ENCODE measurements at regions not wholly inside any gene's neighbourhood (a gene's known extent, or its start where the extent isn't known, plus 50 kb on each side); places are given as distances from the start of the nearest gene placed in this dataset.

GRCh38 chr5:171675511-171675910, 110.1 kb upstream of the SMIM23 start:
- ATAC-seq (ENCODE audit: insufficient number of reproducible peaks, low FRiP score, low read depth) = no peak
- no peaks in the 10 kb centered on the region for H3K27me3 ChIP-seq (replicated peaks; ENCODE audit: insufficient read depth)

GRCh38 chr5:171676286-171676944, 109.2 kb upstream of the SMIM23 start:
- Histone ChIP-seq H3K36me3 (no peaks in the 10 kb centered on the region), H3K27ac (no peak overlapping the region), H3K9me3 (no peaks in the 10 kb centered on the region), H3K4me1 (ENCODE audit: control insufficient read depth in 1 of 2, low read depth in 2 of 2) (no peaks in the 10 kb centered on the region), H3K4me3 (no peak overlapping the region), H3K27me3 (replicated peaks; ENCODE audit: insufficient read depth) (no peaks in the 10 kb centered on the region)
- no peak for DNase-seq (ENCODE audit: low spot score)
- TF ChIP-seq, protein P1, sequence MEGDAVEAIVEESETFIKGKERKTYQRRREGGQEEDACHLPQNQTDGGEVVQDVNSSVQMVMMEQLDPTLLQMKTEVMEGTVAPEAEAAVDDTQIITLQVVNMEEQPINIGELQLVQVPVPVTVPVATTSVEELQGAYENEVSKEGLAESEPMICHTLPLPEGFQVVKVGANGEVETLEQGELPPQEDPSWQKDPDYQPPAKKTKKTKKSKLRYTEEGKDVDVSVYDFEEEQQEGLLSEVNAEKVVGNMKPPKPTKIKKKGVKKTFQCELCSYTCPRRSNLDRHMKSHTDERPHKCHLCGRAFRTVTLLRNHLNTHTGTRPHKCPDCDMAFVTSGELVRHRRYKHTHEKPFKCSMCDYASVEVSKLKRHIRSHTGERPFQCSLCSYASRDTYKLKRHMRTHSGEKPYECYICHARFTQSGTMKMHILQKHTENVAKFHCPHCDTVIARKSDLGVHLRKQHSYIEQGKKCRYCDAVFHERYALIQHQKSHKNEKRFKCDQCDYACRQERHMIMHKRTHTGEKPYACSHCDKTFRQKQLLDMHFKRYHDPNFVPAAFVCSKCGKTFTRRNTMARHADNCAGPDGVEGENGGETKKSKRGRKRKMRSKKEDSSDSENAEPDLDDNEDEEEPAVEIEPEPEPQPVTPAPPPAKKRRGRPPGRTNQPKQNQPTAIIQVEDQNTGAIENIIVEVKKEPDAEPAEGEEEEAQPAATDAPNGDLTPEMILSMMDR (IDR thresholded peaks at IDR 0.05) = no peak
- ATAC-seq (ENCODE audit: insufficient number of reproducible peaks, low FRiP score, low read depth) = no peak

More at GRCh38 chr5:171675511-171675910, 110.1 kb upstream of the SMIM23 start:
- TF ChIP-seq, protein P1 (IDR thresholded peaks at IDR 0.05) = no peak
- no peak overlapping the region for H3K27ac ChIP-seq
- H3K9me3 ChIP-seq = no peaks in the 10 kb centered on the region
- H3K4me1 ChIP-seq (ENCODE audit: control insufficient read depth in 1 of 2, low read depth in 2 of 2) = no peaks in the 10 kb centered on the region
- H3K4me3 ChIP-seq = no peak overlapping the region
- H3K36me3 ChIP-seq = no peaks in the 10 kb centered on the region
- DNase-seq (ENCODE audit: low spot score) = no peak

GRCh38 chr5:171678646-171679045, 107.0 kb upstream of the SMIM23 start:
- no peaks in the 10 kb centered on the region for H3K36me3 ChIP-seq
- no peaks in the 10 kb centered on the region for H3K27me3 ChIP-seq (replicated peaks; ENCODE audit: insufficient read depth)
- H3K4me3 ChIP-seq = no peak overlapping the region
- ATAC-seq (ENCODE audit: insufficient number of reproducible peaks, low FRiP score, low read depth) (no peak), DNase-seq (ENCODE audit: low spot score) (no peak)
- no peaks in the 10 kb centered on the region for H3K9me3 ChIP-seq
- H3K4me1 ChIP-seq (ENCODE audit: control insufficient read depth in 1 of 2, low read depth in 2 of 2) = no peaks in the 10 kb centered on the region
- H3K27ac ChIP-seq = no peak overlapping the region
- TF ChIP-seq, protein P1 (IDR thresholded peaks at IDR 0.05) = no peak

DNA sequence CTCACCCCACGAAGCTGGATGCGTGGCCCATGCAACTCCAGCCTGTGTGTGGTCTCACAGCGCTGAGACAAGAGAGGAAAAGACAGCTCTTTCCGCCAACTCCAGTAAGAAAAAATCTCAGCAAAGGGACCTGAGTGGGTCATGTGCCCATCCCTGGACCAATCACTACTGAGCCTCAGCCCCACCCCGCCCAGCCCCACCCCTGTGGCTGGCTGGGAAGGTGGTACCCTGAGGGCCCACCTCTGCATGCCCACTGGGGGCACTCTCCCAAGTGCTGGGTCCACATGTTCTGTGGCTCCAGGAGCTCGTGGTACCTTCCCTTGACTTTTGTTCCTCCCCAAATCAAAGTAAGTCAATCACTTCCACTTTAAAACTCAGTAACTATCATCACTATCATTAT, 105.1 kb upstream of the SMIM23 start:
- no peaks in the 10 kb centered on the region for H3K27me3 ChIP-seq (replicated peaks; ENCODE audit: insufficient read depth)
- no peak overlapping the region for H3K27ac ChIP-seq
- no peaks in the 10 kb centered on the region for H3K9me3 ChIP-seq
- DNase-seq (ENCODE audit: low spot score) = no peak
- no peaks in the 10 kb centered on the region for H3K4me1 ChIP-seq (ENCODE audit: control insufficient read depth in 1 of 2, low read depth in 2 of 2)
- ATAC-seq (ENCODE audit: insufficient number of reproducible peaks, low FRiP score, low read depth) = no peak
- no peaks in the 10 kb centered on the region for H3K36me3 ChIP-seq
- no peak overlapping the region for H3K4me3 ChIP-seq
- TF ChIP-seq, protein P1 (IDR thresholded peaks at IDR 0.05) = no peak

- no peak for DNase-seq (ENCODE audit: low spot score)
- H3K4me1 ChIP-seq (ENCODE audit: control insufficient read depth in 1 of 2, low read depth in 2 of 2) = no peaks in the 10 kb centered on the region
- ATAC-seq (ENCODE audit: insufficient number of reproducible peaks, low FRiP score, low read depth) = no peak
- TF ChIP-seq, protein P1 (IDR thresholded peaks at IDR 0.05) = no peak
- H3K27me3 ChIP-seq (replicated peaks; ENCODE audit: insufficient read depth) = no peaks in the 10 kb centered on the region
- no peaks in the 10 kb centered on the region for H3K9me3 ChIP-seq
- no peak overlapping the region for H3K4me3 ChIP-seq
- no peak overlapping the region for H3K27ac ChIP-seq
- no peaks in the 10 kb centered on the region for H3K36me3 ChIP-seq
These were observed 104.6 kb upstream of the SMIM23 start for GRCh38 chr5:171681061-171681460.

All from thoracic aorta (tissue), 2 donors.